ENCODE measurements at regions not wholly inside any gene's neighbourhood (a gene's known extent, or its start where the extent isn't known, plus 50 kb on each side); places are given as distances from the start of the nearest gene placed in this dataset.
"Not testable (repeated sequence)": the region's sequence is repeated elsewhere in the genome, so short reads cannot be mapped to it uniquely, and the experiment has no call there.

DNA sequence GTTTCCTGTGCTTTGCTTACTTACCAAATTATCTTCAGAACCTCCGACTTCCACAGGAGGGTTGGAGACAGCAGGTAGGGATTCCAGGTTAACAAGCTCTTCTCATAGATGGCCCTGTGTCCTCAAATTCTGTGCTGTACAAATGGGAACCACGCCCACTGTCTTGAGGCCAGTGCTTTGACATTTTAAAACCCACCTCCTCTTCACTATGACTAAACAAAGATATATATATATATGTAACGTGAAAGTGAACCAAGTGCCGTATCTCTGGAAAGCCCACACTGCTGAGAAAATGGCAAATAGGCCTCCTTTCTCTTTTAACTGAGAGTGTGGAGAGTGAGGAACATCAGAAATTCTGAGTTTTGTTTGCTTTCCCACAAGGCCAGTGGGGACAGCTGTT lies 99.6 kb downstream of the ZBTB18 start:
- DNase-seq (ENCODE audit: extremely low read depth, insufficient read length) = no peak
- TF ChIP-seq, protein P1, sequence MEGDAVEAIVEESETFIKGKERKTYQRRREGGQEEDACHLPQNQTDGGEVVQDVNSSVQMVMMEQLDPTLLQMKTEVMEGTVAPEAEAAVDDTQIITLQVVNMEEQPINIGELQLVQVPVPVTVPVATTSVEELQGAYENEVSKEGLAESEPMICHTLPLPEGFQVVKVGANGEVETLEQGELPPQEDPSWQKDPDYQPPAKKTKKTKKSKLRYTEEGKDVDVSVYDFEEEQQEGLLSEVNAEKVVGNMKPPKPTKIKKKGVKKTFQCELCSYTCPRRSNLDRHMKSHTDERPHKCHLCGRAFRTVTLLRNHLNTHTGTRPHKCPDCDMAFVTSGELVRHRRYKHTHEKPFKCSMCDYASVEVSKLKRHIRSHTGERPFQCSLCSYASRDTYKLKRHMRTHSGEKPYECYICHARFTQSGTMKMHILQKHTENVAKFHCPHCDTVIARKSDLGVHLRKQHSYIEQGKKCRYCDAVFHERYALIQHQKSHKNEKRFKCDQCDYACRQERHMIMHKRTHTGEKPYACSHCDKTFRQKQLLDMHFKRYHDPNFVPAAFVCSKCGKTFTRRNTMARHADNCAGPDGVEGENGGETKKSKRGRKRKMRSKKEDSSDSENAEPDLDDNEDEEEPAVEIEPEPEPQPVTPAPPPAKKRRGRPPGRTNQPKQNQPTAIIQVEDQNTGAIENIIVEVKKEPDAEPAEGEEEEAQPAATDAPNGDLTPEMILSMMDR (IDR thresholded peaks at IDR 0.05; ENCODE audit: insufficient read depth, low read length, poor library complexity, severe bottlenecking) = no peak
- no peak overlapping the region for H3K4me3 ChIP-seq (replicated peaks; ENCODE audit: low read depth, low read length)
- no peaks in the 10 kb centered on the region for H3K36me3 ChIP-seq (ENCODE audit: control insufficient read depth, insufficient read depth, low read length)
- H3K27me3 ChIP-seq (replicated peaks; ENCODE audit: control insufficient read depth, insufficient read depth, low read length) = no peaks in the 10 kb centered on the region; the same call in 1 of the 2 replicates

DNA sequence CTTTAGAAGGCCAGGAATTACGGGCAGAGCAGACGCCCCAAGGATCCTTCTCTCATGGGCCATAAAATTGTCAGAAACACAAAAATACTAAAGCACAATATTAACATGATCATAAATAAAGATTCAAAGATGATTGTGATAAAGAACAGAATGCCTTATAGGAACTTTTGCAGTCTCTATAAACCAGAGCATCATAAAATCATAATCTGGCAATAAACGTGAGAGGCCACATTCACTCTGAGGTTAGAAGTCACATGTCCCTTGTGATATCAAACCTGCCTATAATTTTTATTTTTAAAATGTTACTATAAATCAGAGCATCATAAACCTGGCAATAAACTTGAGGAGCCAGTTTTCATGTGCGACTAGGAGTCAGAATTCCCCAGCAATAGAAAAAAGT lies 100.5 kb downstream of the ZBTB18 start:
- no peaks in the 10 kb centered on the region; the same call in 1 of the 2 replicates for H3K27me3 ChIP-seq (replicated peaks; ENCODE audit: control insufficient read depth, insufficient read depth, low read length)
- TF ChIP-seq, protein P1 (IDR thresholded peaks at IDR 0.05; ENCODE audit: insufficient read depth, low read length, poor library complexity, severe bottlenecking) = no peak
- DNase-seq (ENCODE audit: extremely low read depth, insufficient read length) = no peak

DNA sequence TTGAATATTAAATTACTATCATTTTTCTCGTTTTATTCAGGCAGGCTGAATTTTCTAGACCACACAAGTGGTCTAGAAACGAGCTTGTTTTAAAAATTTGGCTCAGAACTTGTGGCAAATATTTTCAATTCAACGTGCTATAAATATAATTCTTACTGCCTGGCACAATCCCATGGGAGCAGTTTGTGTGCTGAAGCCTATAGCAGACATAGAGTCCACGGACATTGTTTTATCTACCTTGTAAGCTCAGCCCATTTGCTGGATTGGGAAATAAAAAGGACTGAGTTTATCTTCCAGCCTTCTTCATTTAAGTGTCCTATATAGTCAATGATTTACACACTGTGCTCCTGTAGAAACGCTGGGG lies 103.4 kb downstream of the ZBTB18 start:
- no peak overlapping the region for H3K4me3 ChIP-seq (replicated peaks; ENCODE audit: low read depth, low read length)
- DNase-seq (ENCODE audit: extremely low read depth, insufficient read length) = no peak
- TF ChIP-seq, protein P1 (IDR thresholded peaks at IDR 0.05; ENCODE audit: insufficient read depth, low read length, poor library complexity, severe bottlenecking) = no peak
- H3K36me3 ChIP-seq (ENCODE audit: control insufficient read depth, insufficient read depth, low read length) = no peaks in the 10 kb centered on the region
- no peaks in the 10 kb centered on the region for H3K27me3 ChIP-seq (replicated peaks; ENCODE audit: control insufficient read depth, insufficient read depth, low read length)

More for the DNA sequence above, 100.5 kb downstream of the ZBTB18 start:
- no peaks in the 10 kb centered on the region for H3K36me3 ChIP-seq (ENCODE audit: control insufficient read depth, insufficient read depth, low read length)
- no peak overlapping the region for H3K4me3 ChIP-seq (replicated peaks; ENCODE audit: low read depth, low read length)

DNA sequence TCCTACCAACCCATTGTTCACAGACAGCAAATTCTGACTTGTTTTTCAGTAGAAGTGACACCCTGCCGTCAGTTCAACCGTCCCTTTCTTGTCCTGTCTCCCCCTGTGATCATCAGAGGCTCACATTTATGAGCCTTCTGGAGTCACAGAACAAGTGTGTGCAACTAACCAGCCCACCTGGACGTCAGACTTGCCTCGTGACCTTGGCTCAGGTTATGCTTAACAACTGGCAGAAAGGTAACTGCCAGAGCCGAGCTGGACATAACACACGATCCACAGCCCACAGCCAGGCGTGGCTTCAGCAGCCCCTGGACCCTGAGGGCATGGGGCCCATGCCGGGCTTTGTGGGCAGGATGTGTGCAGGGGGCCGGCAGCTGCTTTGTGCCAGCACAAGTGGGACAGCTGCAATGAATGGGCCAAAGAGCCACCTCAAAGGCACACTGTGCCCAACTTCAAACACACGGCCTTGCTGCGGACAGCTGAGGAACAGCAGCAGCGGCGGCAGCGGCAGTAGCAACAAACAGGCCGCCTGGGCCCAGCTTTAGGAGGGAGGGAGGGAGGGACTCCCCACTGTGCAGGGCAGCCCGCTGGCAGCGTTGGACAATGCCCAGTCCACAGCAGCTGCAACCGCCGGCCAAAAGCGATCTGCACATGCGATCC lies 103.9 kb downstream of the ZBTB18 start:
- TF ChIP-seq, protein P1 (IDR thresholded peaks at IDR 0.05; ENCODE audit: insufficient read depth, low read length, poor library complexity, severe bottlenecking) = no peak
- Histone ChIP-seq H3K27me3 (replicated peaks; ENCODE audit: control insufficient read depth, insufficient read depth, low read length) (no peaks in the 10 kb centered on the region), H3K36me3 (ENCODE audit: control insufficient read depth, insufficient read depth, low read length) (no peaks in the 10 kb centered on the region), H3K4me3 (replicated peaks; ENCODE audit: low read depth, low read length) (no peak overlapping the region)
- DNase-seq (ENCODE audit: extremely low read depth, insufficient read length) = no peak

DNA sequence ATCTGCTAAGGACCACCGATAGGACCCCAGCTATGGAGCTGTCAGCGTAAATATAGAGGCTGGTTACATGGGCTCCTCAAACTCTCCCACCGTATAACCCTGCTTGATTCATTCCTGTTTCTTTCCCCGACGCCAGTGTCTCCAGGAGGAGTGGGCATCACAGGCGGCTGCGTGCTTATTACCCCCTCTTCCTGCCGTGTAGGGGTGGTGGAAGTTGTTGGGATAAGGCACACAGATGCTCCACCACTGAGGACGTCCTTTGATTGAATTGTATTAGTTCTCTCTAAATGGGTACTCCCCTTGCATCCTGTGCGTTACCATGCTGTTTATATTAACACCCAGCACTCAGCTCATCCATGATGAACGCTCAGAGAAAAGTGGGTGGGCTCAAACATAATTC lies 104.6 kb downstream of the ZBTB18 start:
- no peak for DNase-seq (ENCODE audit: extremely low read depth, insufficient read length)
- H3K36me3 ChIP-seq (ENCODE audit: control insufficient read depth, insufficient read depth, low read length) = no peaks in the 10 kb centered on the region
- no peak overlapping the region for H3K4me3 ChIP-seq (replicated peaks; ENCODE audit: low read depth, low read length)
- TF ChIP-seq, protein P1 (IDR thresholded peaks at IDR 0.05; ENCODE audit: insufficient read depth, low read length, poor library complexity, severe bottlenecking) = no peak
- no peaks in the 10 kb centered on the region for H3K27me3 ChIP-seq (replicated peaks; ENCODE audit: control insufficient read depth, insufficient read depth, low read length)

DNA sequence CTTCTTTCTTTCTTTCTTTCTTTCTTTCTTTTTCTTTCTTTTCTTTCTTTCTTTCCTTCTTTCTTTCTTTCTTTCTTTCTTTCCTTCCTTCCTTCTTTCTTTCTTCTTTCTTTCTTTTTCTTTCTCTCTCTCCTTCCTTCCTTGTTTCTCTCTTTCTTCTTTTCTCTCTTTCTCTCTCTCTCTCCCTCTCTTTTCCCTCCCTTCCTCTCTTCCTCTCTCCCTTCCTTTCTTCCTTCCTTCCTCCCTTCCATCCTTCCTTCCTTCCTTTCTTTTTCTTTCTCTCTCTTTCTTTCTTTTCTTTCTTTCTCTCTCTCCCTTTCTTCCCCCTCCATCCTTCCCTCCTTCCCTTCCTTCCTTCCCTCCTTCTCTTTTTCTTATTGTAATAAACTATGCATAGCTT lies 105.5 kb downstream of the ZBTB18 start:
- not testable (repeated sequence) for DNase-seq (ENCODE audit: extremely low read depth, insufficient read length); H3K4me3 ChIP-seq (replicated peaks; ENCODE audit: low read depth, low read length); H3K27me3 ChIP-seq (replicated peaks; ENCODE audit: control insufficient read depth, insufficient read depth, low read length); H3K36me3 ChIP-seq (ENCODE audit: control insufficient read depth, insufficient read depth, low read length)
